Suprapubic skin (tissue), 4 donors: ENCODE measurements at regions not wholly inside any gene's neighbourhood (a gene's known extent, or its start where the extent isn't known, plus 50 kb on each side); places are given as distances from the start of the nearest gene placed in this dataset.
"Not testable (repeated sequence)": the region's sequence is repeated elsewhere in the genome, so short reads cannot be mapped to it uniquely, and the experiment has no call there.

Experiments used
- DNase-seq, 2 donors: peaks; one replicate each; pipeline ENCODE4 v3.0.0-alpha.2; 2019; ENCODE audit warnings: low spot score in 2 of 2
- H3K27ac ChIP-seq: fragments of 200-600 bp; sonication (generic); one replicate; pipeline ENCODE4 v1.5.1; 2019
- H3K27me3 ChIP-seq: fragments of 200-600 bp; sonication (generic); one replicate; pipeline ENCODE4 v1.5.1; 2019
- H3K36me3 ChIP-seq: fragments of 200-600 bp; sonication (generic); one replicate; pipeline ENCODE4 v1.5.1; 2019
- H3K4me1 ChIP-seq: fragments of 200-600 bp; sonication (generic); one replicate; pipeline ENCODE4 v1.5.1; 2019
- H3K4me3 ChIP-seq: fragments of 200-600 bp; sonication (generic); one replicate; pipeline ENCODE4 v1.5.1; 2019; ENCODE audit warnings: mild to moderate bottlenecking
- H3K9me3 ChIP-seq: fragments of 200-600 bp; sonication (generic); one replicate; pipeline ENCODE4 v1.5.1; 2019
- CTCF ChIP-seq, 2 donors: fragments of 200-600 bp in 1 of 2; fragments of 450-650 bp in 1 of 2; sonication (generic) in 1 of 2; IDR thresholded peaks; one replicate each; pipeline ENCODE4 v1.5.1; 2016 to 2019; ENCODE audit warnings: antibody characterized with exemption in 2 of 2, mild to moderate bottlenecking in 1 of 2, moderate library complexity in 1 of 2
- EP300 ChIP-seq: sonication (generic); formaldehyde crosslinking; IDR thresholded peaks from one replicate; pipeline ENCODE4 v1.6.1; 2017; ENCODE audit warnings: antibody characterized with exemption
- POLR2A ChIP-seq, 2 donors: fragments of 450-650 bp; IDR thresholded peaks; one replicate each; pipeline ENCODE4 v1.6.1; 2017; ENCODE audit warnings: antibody characterized with exemption in 2 of 2, mild to moderate bottlenecking in 2 of 2, moderate library complexity in 2 of 2
- POLR2AphosphoS5 ChIP-seq, 3 donors: sonication (generic); formaldehyde crosslinking; IDR thresholded peaks; one replicate each; pipeline ENCODE4 v1.6.1; 2017; ENCODE audit warnings: antibody characterized with exemption in 3 of 3
- WGBS: methylation state at CpG from one replicate; pipeline ENCODE4 v1.1.5; 2018; 5-methylcytosine and 5-hydroxymethylcytosine counted together

- DNase-seq = no peak
- Histone ChIP-seq H3K4me3 (no peak overlapping the region), H3K36me3 (no peaks in the 10 kb centered on the region), H3K4me1 (no peaks in the 10 kb centered on the region), H3K27me3 (no peaks in the 10 kb centered on the region), H3K9me3 (no peaks in the 10 kb centered on the region), H3K27ac (no peak overlapping the region)
- TF ChIP-seq EP300 (no peak), POLR2AphosphoS5 (IDR thresholded peaks at IDR 0.05) (no peak), POLR2A (IDR thresholded peaks at IDR 0.05) (no peak), CTCF (IDR thresholded peaks at IDR 0.05) (no peak)
- 71% methylated on average over 3 of the region's 3 CpGs for WGBS
These were observed 198.0 kb upstream of the FBXL4 start for GRCh38 chr6:99145738-99146137.

- H3K9me3 ChIP-seq = no peaks in the 10 kb centered on the region
- H3K27me3 ChIP-seq = no peaks in the 10 kb centered on the region
- H3K36me3 ChIP-seq = no peaks in the 10 kb centered on the region
- no peak for TF ChIP-seq CTCF (IDR thresholded peaks at IDR 0.05)
- no peak overlapping the region for H3K4me3 ChIP-seq
- WGBS = 66% methylated on average over 5 of the region's 5 CpGs
- DNase-seq = no peak
- no peaks in the 10 kb centered on the region for H3K4me1 ChIP-seq
- no peak overlapping the region for H3K27ac ChIP-seq
These were observed 195.5 kb upstream of the FBXL4 start for GRCh38 chr6:99143108-99143861.

- not testable (repeated sequence) for H3K4me3 ChIP-seq, H3K4me1 ChIP-seq, H3K9me3 ChIP-seq, H3K36me3 ChIP-seq, DNase-seq, H3K27me3 ChIP-seq, H3K27ac ChIP-seq
- WGBS = no CpG with 5 or more reads among the region's 29 CpGs
These were observed 194.2 kb upstream of the FBXL4 start for GRCh38 chr6:99141906-99142305.

DNA sequence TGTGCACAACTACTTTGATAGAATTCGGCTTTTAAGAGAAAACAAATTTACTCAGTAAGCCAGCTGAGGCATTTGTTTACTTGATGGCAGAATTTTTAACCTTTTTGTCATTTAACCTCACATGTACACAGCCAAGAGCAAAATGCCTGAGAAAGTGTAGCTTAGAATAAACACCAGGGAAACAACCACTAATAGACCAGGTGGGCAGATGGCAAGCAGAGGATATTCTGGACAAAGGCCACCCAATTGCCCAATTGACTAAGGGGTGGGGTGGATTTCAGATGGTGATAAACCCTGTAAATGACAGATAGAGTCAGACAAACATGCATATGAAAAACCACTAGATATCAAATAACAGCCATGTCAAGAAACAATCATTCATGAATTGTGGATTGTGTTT lies 190.7 kb upstream of the FBXL4 start:
- H3K4me3 ChIP-seq = no peak overlapping the region
- H3K36me3 ChIP-seq = no peaks in the 10 kb centered on the region
- no peaks in the 10 kb centered on the region for H3K9me3 ChIP-seq
- no peak overlapping the region for H3K27ac ChIP-seq
- H3K27me3 ChIP-seq = no peaks in the 10 kb centered on the region
- H3K4me1 ChIP-seq = no peaks in the 10 kb centered on the region
- DNase-seq = no peak
- WGBS = 87% methylated on average over 1 of the region's 1 CpG
- TF ChIP-seq CTCF (IDR thresholded peaks at IDR 0.05) (no peak), EP300 (no peak), POLR2A (IDR thresholded peaks at IDR 0.05) (no peak), POLR2AphosphoS5 (IDR thresholded peaks at IDR 0.05) (no peak)

DNA sequence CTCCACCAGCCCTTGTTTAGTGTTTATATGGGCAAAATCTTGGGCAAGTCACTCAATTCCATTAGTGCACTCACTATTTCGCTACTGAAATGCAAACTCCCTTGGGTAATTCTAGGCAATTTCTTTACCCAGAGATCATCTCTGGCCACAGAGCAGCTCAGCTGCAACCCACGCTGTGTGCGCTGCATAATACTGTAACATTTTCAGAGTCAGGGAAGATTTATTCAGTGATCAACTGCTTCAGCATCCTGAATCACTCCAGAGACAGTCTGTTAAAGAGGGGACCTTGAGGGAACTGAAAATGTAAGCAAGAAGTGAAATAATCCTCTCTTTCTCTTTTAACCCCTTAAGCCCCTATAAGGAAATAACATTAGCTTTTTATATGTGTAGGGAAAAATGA lies 189.6 kb upstream of the FBXL4 start:
- no peak overlapping the region for H3K4me3 ChIP-seq
- TF ChIP-seq CTCF (IDR thresholded peaks at IDR 0.05) (no peak), POLR2AphosphoS5 (IDR thresholded peaks at IDR 0.05) (no peak), POLR2A (IDR thresholded peaks at IDR 0.05) (no peak), EP300 (no peak)
- no peak for DNase-seq
- no peaks in the 10 kb centered on the region for H3K27me3 ChIP-seq
- 57% methylated on average over 3 of the region's 3 CpGs for WGBS
- no peaks in the 10 kb centered on the region for H3K36me3 ChIP-seq
- H3K27ac ChIP-seq = no peak overlapping the region
- no peaks in the 10 kb centered on the region for H3K9me3 ChIP-seq
- H3K4me1 ChIP-seq = no peaks in the 10 kb centered on the region

- no peak overlapping the region for H3K4me3 ChIP-seq
- H3K9me3 ChIP-seq = no peaks in the 10 kb centered on the region
- no peak overlapping the region for H3K27ac ChIP-seq
- TF ChIP-seq CTCF (IDR thresholded peaks at IDR 0.05) (no peak), POLR2AphosphoS5 (IDR thresholded peaks at IDR 0.05) (no peak), POLR2A (IDR thresholded peaks at IDR 0.05) (no peak), EP300 (no peak)
- H3K4me1 ChIP-seq = no peaks in the 10 kb centered on the region
- H3K27me3 ChIP-seq = no peaks in the 10 kb centered on the region
- no peak for DNase-seq
- 47% methylated on average over 3 of the region's 3 CpGs for WGBS
- no peaks in the 10 kb centered on the region for H3K36me3 ChIP-seq
These were observed 188.7 kb upstream of the FBXL4 start for GRCh38 chr6:99136488-99136887.
